ENCODE measurements at regions not wholly inside any gene's neighbourhood (a gene's known extent, or its start where the extent isn't known, plus 50 kb on each side); places are given as distances from the start of the nearest gene placed in this dataset.

GRCh38 chr16:59558679-59559078 is 824.6 kb upstream of the GOT2 start:
- DNase-seq (ENCODE audit: low read depth, low spot score), result no peak
- TF ChIP-seq POLR2AphosphoS5 (IDR thresholded peaks at IDR 0.05; ENCODE audit: low read depth, low read length) (no peak), CTCF (IDR thresholded peaks at IDR 0.05) (no peak), TCF7L2 (IDR thresholded peaks at IDR 0.05; ENCODE audit: low read depth, low read length) (no peak), REST (IDR thresholded peaks at IDR 0.05; ENCODE audit: insufficient read depth in 1 of 2, low read depth in 2 of 2, low read length in 1 of 2) (no peak), SIN3A (IDR thresholded peaks at IDR 0.05; ENCODE audit: borderline replicate concordance, insufficient read depth, low read depth, low read length) (no peak)
- Histone ChIP-seq H3K4me1 (ENCODE audit: control insufficient read depth, insufficient read depth, low read length) (no peaks in the 10 kb centered on the region), H3K4me3 (ENCODE audit: low read depth in 2 of 2, low read length in 2 of 2) (no peak overlapping the region), H3K27ac (ENCODE audit: low read length) (no peak overlapping the region), H3K36me3 (ENCODE audit: control insufficient read depth, insufficient read depth, low read length) (no peaks in the 10 kb centered on the region), H3K27me3 (ENCODE audit: control insufficient read depth, insufficient read depth, low read length) (no peaks in the 10 kb centered on the region), H3K9me3 (ENCODE audit: control insufficient read depth, insufficient read depth, low read depth, low read length) (no peaks in the 10 kb centered on the region)
- CTCF ChIA-PET, result no interaction called here
- BruUV-seq (replicated peaks), result no TSS peak
- ATAC-seq, result no peak
- in situ Hi-C loops (cut with HindIII; ENCODE audit: low pct_unique_long_range_greater_than_20kb, low sequenced_read_pairs), result no loop called here
- intact Hi-C loops (cut with micrococcal nuclease; ENCODE audit: unreplicated experiment), result no loop called here
- POLR2A ChIA-PET, result no interaction called here

GRCh38 chr16:59552164-59552563 is 818.0 kb upstream of the GOT2 start:
- no peaks in the 10 kb centered on the region for H3K4me1 ChIP-seq (ENCODE audit: control insufficient read depth, insufficient read depth, low read length)
- TF ChIP-seq SIN3A (IDR thresholded peaks at IDR 0.05; ENCODE audit: borderline replicate concordance, insufficient read depth, low read depth, low read length), result no peak
- TF ChIP-seq TCF7L2 (IDR thresholded peaks at IDR 0.05; ENCODE audit: low read depth, low read length), result no peak
- no peaks in the 10 kb centered on the region for H3K27me3 ChIP-seq (ENCODE audit: control insufficient read depth, insufficient read depth, low read length)
- intact Hi-C loops (cut with micrococcal nuclease; ENCODE audit: unreplicated experiment), result no loop called here
- ATAC-seq, result no peak
- no peak overlapping the region for H3K4me3 ChIP-seq (ENCODE audit: low read depth in 2 of 2, low read length in 2 of 2)
- DNase-seq (ENCODE audit: low read depth, low spot score), result no peak
- H3K27ac ChIP-seq (ENCODE audit: low read length), result no peak overlapping the region
- CTCF ChIA-PET, result no interaction called here
- no peaks in the 10 kb centered on the region for H3K36me3 ChIP-seq (ENCODE audit: control insufficient read depth, insufficient read depth, low read length)
- BruUV-seq (replicated peaks), result no TSS peak
- in situ Hi-C loops (cut with HindIII; ENCODE audit: low pct_unique_long_range_greater_than_20kb, low sequenced_read_pairs), result no loop called here
- H3K9me3 ChIP-seq (ENCODE audit: control insufficient read depth, insufficient read depth, low read depth, low read length), result no peaks in the 10 kb centered on the region
- POLR2A ChIA-PET, result no interaction called here

- POLR2A ChIA-PET, result no interaction called here
Observed at GRCh38 chr16:59545721-59546120, 811.6 kb upstream of the GOT2 start.

More at GRCh38 chr16:59545721-59546120, 811.6 kb upstream of the GOT2 start:
- Histone ChIP-seq H3K4me1 (ENCODE audit: control insufficient read depth, insufficient read depth, low read length) (no peaks in the 10 kb centered on the region), H3K4me3 (ENCODE audit: low read depth in 2 of 2, low read length in 2 of 2) (no peak overlapping the region), H3K9me3 (ENCODE audit: control insufficient read depth, insufficient read depth, low read depth, low read length) (no peaks in the 10 kb centered on the region), H3K27ac (ENCODE audit: low read length) (no peak overlapping the region), H3K36me3 (ENCODE audit: control insufficient read depth, insufficient read depth, low read length) (no peaks in the 10 kb centered on the region), H3K27me3 (ENCODE audit: control insufficient read depth, insufficient read depth, low read length) (no peaks in the 10 kb centered on the region)
- in situ Hi-C loops (cut with HindIII; ENCODE audit: low pct_unique_long_range_greater_than_20kb, low sequenced_read_pairs), result no loop called here
- intact Hi-C loops (cut with micrococcal nuclease; ENCODE audit: unreplicated experiment), result no loop called here
- ATAC-seq, result no peak
- no TSS peak for BruUV-seq (replicated peaks)
- CTCF ChIA-PET, result no interaction called here
- no peak for TF ChIP-seq POLR2AphosphoS5 (IDR thresholded peaks at IDR 0.05; ENCODE audit: low read depth, low read length)
- no peak for TF ChIP-seq SIN3A (IDR thresholded peaks at IDR 0.05; ENCODE audit: borderline replicate concordance, insufficient read depth, low read depth, low read length)
- TF ChIP-seq TCF7L2 (IDR thresholded peaks at IDR 0.05; ENCODE audit: low read depth, low read length), result no peak
- TF ChIP-seq CTCF (IDR thresholded peaks at IDR 0.05), result no peak
- no peak for TF ChIP-seq REST (IDR thresholded peaks at IDR 0.05; ENCODE audit: insufficient read depth in 1 of 2, low read depth in 2 of 2, low read length in 1 of 2)
- DNase-seq (ENCODE audit: low read depth, low spot score), result no peak

Data from Panc1 (cell line).